CD4-positive, alpha-beta T cell (primary cell): ENCODE measurements at regions not wholly inside any gene's neighbourhood (a gene's known extent, or its start where the extent isn't known, plus 50 kb on each side); places are given as distances from the start of the nearest gene placed in this dataset.

ENCODE experiments used
- ATAC-seq: fragments of 200-7000 bp; cut with Tn5 transposase; one replicate; pipeline ENCODE4 v1.10.0; 2022; ENCODE audit warnings: mild to moderate bottlenecking; ENCODE audit not compliant: poor library complexity
- CTCF ChIA-PET: fragments of 350-600 bp; sonication (Branson Sonifier 250); formaldehyde crosslinking; loops from one replicate; lab custom pipeline; 2021; ENCODE audit warnings: antibody characterized with exemption, inconsistent platforms; lab: Charles Lee
- POLR2A ChIA-PET: fragments of 350-600 bp; sonication (Branson Sonifier 250); formaldehyde crosslinking; loops from one replicate; lab custom pipeline; 2021; ENCODE audit warnings: antibody characterized with exemption, inconsistent platforms; lab: Charles Lee
- DNase-seq, 14 experiments: peaks; one replicate each; pipeline ENCODE4 v3.0.0-alpha.2; 2013 to 2020; ENCODE audit warnings: mixed read lengths in 2 of 14
- H3K27ac ChIP-seq, 2 donors: one replicate each; pipeline versions ENCODE4 v1.5.1 to v1.7.0; 2013; ENCODE audit warnings: low read length in 2 of 2, low read depth in 1 of 2, mild to moderate bottlenecking in 1 of 2
- H3K27me3 ChIP-seq, 2 experiments: 1 replicate in 1 of 2; 2 replicates in 1 of 2; pipeline versions ENCODE4 v1.6.1 to v1.7.0; 2013; ENCODE audit warnings: low read length in 2 of 2, control low read depth in 1 of 2, mild to moderate bottlenecking in 1 of 2, moderate library complexity in 1 of 2; ENCODE audit not compliant: insufficient read depth in 2 of 2, control insufficient read depth in 1 of 2
- H3K36me3 ChIP-seq: one replicate; pipeline ENCODE4 v1.6.1; 2013; ENCODE audit warnings: low read length, control low read depth; ENCODE audit not compliant: insufficient read depth
- H3K4me1 ChIP-seq: one replicate; pipeline ENCODE4 v1.6.1; 2013; ENCODE audit warnings: low read length, control low read depth; ENCODE audit not compliant: insufficient read depth
- H3K4me3 ChIP-seq: one replicate; pipeline ENCODE4 v1.5.1; 2013; ENCODE audit warnings: mild to moderate bottlenecking, low read length, moderate library complexity
- H3K9me3 ChIP-seq, 2 experiments: 1 replicate in 1 of 2; 2 replicates in 1 of 2; pipeline versions ENCODE4 v1.6.1 to v1.7.0; 2013; ENCODE audit warnings: low read length in 2 of 2, mild to moderate bottlenecking in 2 of 2, control low read depth in 1 of 2, moderate library complexity in 1 of 2; ENCODE audit not compliant: control insufficient read depth in 1 of 2, insufficient read depth in 1 of 2
- H3K27ac Mint-ChIP-seq: one replicate; pipeline ENCODE4 v1.8.0; 2020; ENCODE audit warnings: mixed read lengths
- H3K27me3 Mint-ChIP-seq: one replicate; pipeline ENCODE4 v1.8.0; 2021; ENCODE audit warnings: mixed read lengths
- H3K36me3 Mint-ChIP-seq: one replicate; pipeline ENCODE4 v1.8.0; 2021; ENCODE audit warnings: low read depth, mixed read lengths
- H3K4me1 Mint-ChIP-seq: one replicate; pipeline ENCODE4 v1.8.0; 2021; ENCODE audit warnings: low read depth, mixed read lengths
- H3K4me3 Mint-ChIP-seq: one replicate; pipeline ENCODE4 v1.8.0; 2020; ENCODE audit warnings: mild to moderate bottlenecking, mixed read lengths
- H3K9me3 Mint-ChIP-seq: one replicate; pipeline ENCODE4 v1.8.0; 2020; ENCODE audit warnings: mixed read lengths
- CTCF ChIP-seq: fragments of 200-600 bp; IDR thresholded peaks from one replicate; pipeline ENCODE4 v1.8.0; 2022; ENCODE audit warnings: antibody characterized with exemption, mild to moderate bottlenecking
- intact Hi-C, 2 experiments: fragments of 100-400 bp; cut with DNase I in 1 of 2; cut with micrococcal nuclease in 1 of 2; formaldehyde crosslinking; loops; one replicate each; pipeline versions ENCODE4 v1.15.1 to v1.9.0; 2023 to 2025; cut with DNase I, micrococcal nuclease

- no peak overlapping the region for H3K4me3 Mint-ChIP-seq
- CTCF ChIA-PET = no interaction called here
- no peak overlapping the region for H3K27ac Mint-ChIP-seq
Measured at GRCh38 chr7:113562801-113563200, 356.0 kb downstream of the PPP1R3A start.

GRCh38 chr7:113562242-113562641, 356.6 kb downstream of the PPP1R3A start:
- Mint-ChIP-seq H3K4me1 (no peaks in the 10 kb centered on the region), H3K27ac (no peak overlapping the region), H3K4me3 (no peak overlapping the region), H3K9me3 (no peaks in the 10 kb centered on the region), H3K27me3 (no peaks in the 10 kb centered on the region), H3K36me3 (no peaks in the 10 kb centered on the region)
- no peaks in the 10 kb centered on the region for H3K9me3 ChIP-seq
- ChIA-PET CTCF (no interaction called here), POLR2A (no interaction called here)
- H3K4me3 ChIP-seq = no peak overlapping the region
- no peaks in the 10 kb centered on the region for H3K36me3 ChIP-seq
- H3K27ac ChIP-seq = no peak overlapping the region
- no peak for TF ChIP-seq CTCF
- intact Hi-C loops = no loop called here
- H3K27me3 ChIP-seq = no peaks in the 10 kb centered on the region
- no peaks in the 10 kb centered on the region for H3K4me1 ChIP-seq
- ATAC-seq = no peak
- no peak for DNase-seq

More at GRCh38 chr7:113562801-113563200, 356.0 kb downstream of the PPP1R3A start:
- Histone ChIP-seq H3K27me3 (no peaks in the 10 kb centered on the region), H3K4me1 (no peaks in the 10 kb centered on the region), H3K27ac (no peak overlapping the region), H3K9me3 (no peaks in the 10 kb centered on the region), H3K4me3 (no peak overlapping the region), H3K36me3 (no peaks in the 10 kb centered on the region)
- TF ChIP-seq CTCF = no peak
- H3K4me1 Mint-ChIP-seq = no peaks in the 10 kb centered on the region
- no peak for DNase-seq
- intact Hi-C loops = no loop called here
- no peaks in the 10 kb centered on the region for H3K27me3 Mint-ChIP-seq
- no peaks in the 10 kb centered on the region for H3K36me3 Mint-ChIP-seq
- POLR2A ChIA-PET = no interaction called here
- H3K9me3 Mint-ChIP-seq = no peaks in the 10 kb centered on the region
- no peak for ATAC-seq

- intact Hi-C loops = no loop called here
- H3K4me1 Mint-ChIP-seq = no peaks in the 10 kb centered on the region
- H3K27ac ChIP-seq = no peak overlapping the region
- H3K9me3 ChIP-seq = no peaks in the 10 kb centered on the region
- no peaks in the 10 kb centered on the region for H3K4me1 ChIP-seq
- no peaks in the 10 kb centered on the region for H3K36me3 Mint-ChIP-seq
- CTCF ChIA-PET = no interaction called here
- H3K4me3 ChIP-seq = no peak overlapping the region
- ATAC-seq (no peak), DNase-seq (no peak)
- no peak overlapping the region for H3K4me3 Mint-ChIP-seq
- no peaks in the 10 kb centered on the region for H3K9me3 Mint-ChIP-seq
- no peak for TF ChIP-seq CTCF
- POLR2A ChIA-PET = no interaction called here
- no peaks in the 10 kb centered on the region for H3K27me3 Mint-ChIP-seq
- no peak overlapping the region for H3K27ac Mint-ChIP-seq
- H3K36me3 ChIP-seq = no peaks in the 10 kb centered on the region
- H3K27me3 ChIP-seq = no peaks in the 10 kb centered on the region
Measured at GRCh38 chr7:113561446-113561845, 357.4 kb downstream of the PPP1R3A start.
